NCI-H774 (cell line): ENCODE measurements at regions not wholly inside any gene's neighbourhood (a gene's known extent, or its start where the extent isn't known, plus 50 kb on each side); places are given as distances from the start of the nearest gene placed in this dataset.
A peak's percentile ranks its signal among the peaks of the same experiment; 100 is the strongest.

Experiments
- DNase-seq: peaks from one replicate; lab custom pipeline; 2025; lab: John Stamatoyannopoulos, UW

- DNase-seq, result no peak
These were observed 131.3 kb upstream of the RASSF8 start for GRCh38 chr12:25827141-25827540.

GRCh38 chr12:25827747-25828146 is 130.7 kb upstream of the RASSF8 start:
- DNase-seq, result no peak

- DNase-seq, result no peak
These were observed 130.3 kb upstream of the RASSF8 start for GRCh38 chr12:25828188-25828587.

GRCh38 chr12:25829192-25829591 is 129.3 kb upstream of the RASSF8 start:
- DNase-seq, result no peak

- DNase-seq, result no peak
These were observed 128.0 kb upstream of the RASSF8 start for GRCh38 chr12:25830456-25830855.

GRCh38 chr12:25833657-25834056 is 124.8 kb upstream of the RASSF8 start:
- DNase-seq, result no peak

GRCh38 chr12:25835385-25835784 is 123.1 kb upstream of the RASSF8 start:
- DNase-seq, result no peak

- DNase-seq, result no peak
These were observed 120.5 kb upstream of the RASSF8 start for GRCh38 chr12:25838007-25838406.

- peak; percentile 35 for DNase-seq
These were observed 119.0 kb upstream of the RASSF8 start for GRCh38 chr12:25839470-25839869.

- DNase-seq, result no peak
These were observed 117.6 kb upstream of the RASSF8 start for GRCh38 chr12:25840678-25841465.

GRCh38 chr12:25842254-25842653 is 116.2 kb upstream of the RASSF8 start:
- DNase-seq, result no peak

- no peak for DNase-seq
These were observed 114.5 kb upstream of the RASSF8 start for GRCh38 chr12:25843976-25844375.

- DNase-seq, result no peak
These were observed 113.1 kb upstream of the RASSF8 start for GRCh38 chr12:25845415-25845814.

- no peak for DNase-seq
These were observed 105.7 kb upstream of the RASSF8 start for GRCh38 chr12:25852792-25853191.

- DNase-seq, result no peak
These were observed 105.0 kb upstream of the RASSF8 start for GRCh38 chr12:25853316-25854095.

GRCh38 chr12:25854991-25855390 is 103.5 kb upstream of the RASSF8 start:
- no peak for DNase-seq

GRCh38 chr12:25855716-25856115 is 102.8 kb upstream of the RASSF8 start:
- DNase-seq, result no peak

GRCh38 chr12:25859976-25860375 is 98.5 kb upstream of the RASSF8 start:
- DNase-seq, result no peak

- no peak for DNase-seq
These were observed 97.3 kb upstream of the RASSF8 start for GRCh38 chr12:25861226-25861625.

GRCh38 chr12:25864306-25865276 is 93.9 kb upstream of the RASSF8 start:
- no peak for DNase-seq

- DNase-seq, result no peak
These were observed 91.7 kb upstream of the RASSF8 start for GRCh38 chr12:25866586-25867378.
